BLaER1 treated with 17β-estradiol and CSF1 and Interleukin-3, amounts not matched to agents 10 nM and 100 nM (cell line): ENCODE measurements at regions not wholly inside any gene's neighbourhood (a gene's known extent, or its start where the extent isn't known, plus 50 kb on each side); places are given as distances from the start of the nearest gene placed in this dataset.
"Not testable (repeated sequence)": the region's sequence is repeated elsewhere in the genome, so short reads cannot be mapped to it uniquely, and the experiment has no call there.

Source experiments
- H3K27ac ChIP-seq, 11 experiments: shearing (Covaris generic); formaldehyde crosslinking; 2 replicates each; pipeline ENCODE4 v1.8.1; 2022
- H3K27me3 ChIP-seq, 11 experiments: shearing (Covaris generic); formaldehyde crosslinking; 2 replicates each; pipeline ENCODE4 v1.8.1; 2022
- H3K36me3 ChIP-seq, 11 experiments: shearing (Covaris generic); formaldehyde crosslinking; 2 replicates each; pipeline ENCODE4 v1.8.1; 2022
- H3K4me1 ChIP-seq, 10 experiments: shearing (Covaris generic); formaldehyde crosslinking; 2 replicates each; pipeline ENCODE4 v1.8.1; 2022
- H3K4me2 ChIP-seq, 11 experiments: shearing (Covaris generic); formaldehyde crosslinking; 2 replicates each; pipeline ENCODE4 v1.8.1; 2022
- H3K4me3 ChIP-seq, 10 experiments: shearing (Covaris generic); formaldehyde crosslinking; 2 replicates each; pipeline ENCODE4 v1.8.1; 2022
- H3K9ac ChIP-seq, 11 experiments: shearing (Covaris generic); formaldehyde crosslinking; 2 replicates each; pipeline ENCODE4 v1.8.1; 2022
- H3K9me3 ChIP-seq, 11 experiments: shearing (Covaris generic); formaldehyde crosslinking; replicated peaks in 1 of 11; 2 replicates each; pipeline ENCODE4 v1.8.1; 2022
- H4K20me1 ChIP-seq, 11 experiments: shearing (Covaris generic); formaldehyde crosslinking; 2 replicates each; pipeline ENCODE4 v1.8.1; 2022
- Cebpa-rat ChIP-seq, 11 experiments: shearing (Covaris generic); IDR thresholded peaks; 2 replicates each; pipeline ENCODE4 v1.8.1; 2022

DNA sequence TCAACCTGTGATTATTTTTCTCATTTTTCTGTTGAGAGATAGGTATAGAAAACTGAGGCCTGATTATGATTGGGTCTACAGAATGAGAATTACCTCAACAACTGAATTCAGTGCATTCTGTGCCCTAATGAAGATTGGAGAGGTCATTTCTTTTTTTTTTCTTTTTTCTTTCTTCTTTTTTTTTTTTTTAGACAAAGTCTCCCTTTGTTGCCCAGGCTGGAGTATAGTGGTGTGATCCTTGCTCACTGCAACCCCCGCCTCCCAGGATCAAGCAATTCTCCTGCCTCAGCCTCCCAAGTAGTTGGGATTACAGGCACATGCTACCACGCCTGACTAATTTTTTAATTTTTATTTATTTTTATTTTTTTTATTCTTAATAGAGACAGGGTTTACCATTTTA is 95.0 kb upstream of the ARMC3 start:
- H3K27ac ChIP-seq: no peak overlapping the region
- no peak overlapping the region for H3K4me3 ChIP-seq
- no peak for TF ChIP-seq Cebpa-rat (IDR thresholded peaks at IDR 0.05)
- H3K9ac ChIP-seq: no peak overlapping the region
- peaks cover 0 to 9% (median 0%) of the 10 kb centered on the region in 10 experiments; a peak in 6 of 20 replicates for H3K4me1 ChIP-seq
- no peaks in the 10 kb centered on the region for H3K27me3 ChIP-seq
- H3K4me2 ChIP-seq: no peak overlapping the region
- H4K20me1 ChIP-seq: no peaks in the 10 kb centered on the region
- no peaks in the 10 kb centered on the region for H3K36me3 ChIP-seq
- peaks cover 0 to 7% (median 4%) of the 10 kb centered on the region in 11 experiments; a peak in 6 of 22 replicates for H3K9me3 ChIP-seq

DNA sequence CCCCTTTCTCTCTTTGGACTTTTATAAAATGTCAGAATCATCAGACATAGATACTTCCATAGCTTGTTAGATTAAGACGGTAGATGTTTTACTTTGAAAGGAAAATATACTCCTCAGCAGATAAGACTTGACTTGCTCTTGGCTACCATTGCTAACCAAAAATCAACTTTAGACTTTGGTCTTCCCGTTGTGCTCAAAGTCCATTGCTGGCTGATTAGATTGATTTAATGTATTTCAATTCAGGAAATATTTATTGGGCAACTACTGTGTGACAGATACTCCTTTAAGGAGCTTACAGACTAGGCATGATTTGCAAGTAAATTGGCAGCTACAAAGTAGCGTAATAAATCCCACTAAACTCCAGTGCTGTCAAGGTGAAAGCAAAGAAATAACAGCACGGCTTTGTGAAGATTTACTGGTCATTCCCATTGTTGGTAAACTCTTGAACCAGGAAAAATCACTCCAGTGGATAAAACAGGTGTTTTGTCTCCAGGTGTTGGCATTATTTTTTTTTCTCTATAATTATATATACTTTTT is 95.7 kb upstream of the ARMC3 start:
- Histone ChIP-seq H3K4me3 (no peak overlapping the region), H3K9ac (no peak overlapping the region), H3K4me2 (no peak overlapping the region), H3K27ac (no peak overlapping the region), H3K9me3 (peaks cover 0 to 7% (median 4%) of the 10 kb centered on the region in 11 experiments; a peak in 6 of 22 replicates), H4K20me1 (no peaks in the 10 kb centered on the region), H3K4me1 (peaks cover 0 to 2% (median 0%) of the 10 kb centered on the region in 10 experiments; a peak in 4 of 20 replicates), H3K27me3 (no peaks in the 10 kb centered on the region), H3K36me3 (no peaks in the 10 kb centered on the region)
- no peak for TF ChIP-seq Cebpa-rat (IDR thresholded peaks at IDR 0.05)

DNA sequence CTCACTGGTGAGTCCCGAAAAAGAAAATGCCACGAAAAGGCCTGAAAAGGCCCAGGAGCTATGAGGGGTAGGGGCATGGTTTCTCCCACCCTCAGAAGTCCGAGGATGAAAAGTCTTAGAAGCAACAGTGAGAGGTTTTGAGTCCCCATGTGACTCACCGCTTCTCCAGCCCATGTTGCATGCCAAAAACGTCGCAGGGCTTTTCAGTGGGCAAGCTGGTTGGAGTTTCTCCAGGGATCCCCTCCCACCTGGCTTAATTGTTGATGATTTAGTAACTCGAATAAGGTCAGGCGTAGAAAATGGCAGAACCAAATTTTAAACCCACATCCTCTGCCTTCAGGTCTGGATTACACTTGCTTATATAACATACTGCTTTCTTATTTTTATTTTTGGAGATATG is 96.3 kb upstream of the ARMC3 start:
- Histone ChIP-seq H3K4me3 (no peak overlapping the region), H4K20me1 (no peaks in the 10 kb centered on the region), H3K9ac (no peak overlapping the region), H3K4me1 (no peaks in the 10 kb centered on the region), H3K27me3 (no peaks in the 10 kb centered on the region), H3K4me2 (no peak overlapping the region), H3K36me3 (no peaks in the 10 kb centered on the region), H3K27ac (no peak overlapping the region), H3K9me3 (peaks cover 0 to 9% (median 5%) of the 10 kb centered on the region in 11 experiments; a peak in 6 of 22 replicates)
- TF ChIP-seq Cebpa-rat (IDR thresholded peaks at IDR 0.05): no peak

DNA sequence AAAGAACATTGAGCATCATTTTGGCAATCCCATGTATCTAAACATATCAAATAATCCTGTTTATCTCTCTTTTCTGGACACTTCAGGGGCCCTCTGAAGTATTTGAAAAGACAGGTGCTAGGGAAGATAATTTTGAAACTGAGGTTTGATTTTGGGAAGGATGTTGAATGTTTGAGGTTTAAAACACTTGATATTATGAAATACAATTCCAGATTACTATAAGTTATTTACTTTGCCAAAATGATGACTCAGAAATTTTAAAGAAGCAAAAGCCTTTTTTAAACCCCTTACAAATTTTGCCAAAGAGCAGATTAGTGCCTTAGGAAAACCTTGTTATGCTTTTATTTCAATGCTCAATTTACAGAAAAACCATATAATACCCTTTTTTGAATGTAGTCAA is 99.1 kb upstream of the ARMC3 start:
- H3K4me3 ChIP-seq, H3K4me2 ChIP-seq, H3K27me3 ChIP-seq, H4K20me1 ChIP-seq, H3K36me3 ChIP-seq, H3K9ac ChIP-seq, H3K27ac ChIP-seq, H3K4me1 ChIP-seq: not testable (repeated sequence)
- peaks cover 0 to 24% (median 6%) of the 10 kb centered on the region in 11 experiments; a peak in 8 of 22 replicates for H3K9me3 ChIP-seq

DNA sequence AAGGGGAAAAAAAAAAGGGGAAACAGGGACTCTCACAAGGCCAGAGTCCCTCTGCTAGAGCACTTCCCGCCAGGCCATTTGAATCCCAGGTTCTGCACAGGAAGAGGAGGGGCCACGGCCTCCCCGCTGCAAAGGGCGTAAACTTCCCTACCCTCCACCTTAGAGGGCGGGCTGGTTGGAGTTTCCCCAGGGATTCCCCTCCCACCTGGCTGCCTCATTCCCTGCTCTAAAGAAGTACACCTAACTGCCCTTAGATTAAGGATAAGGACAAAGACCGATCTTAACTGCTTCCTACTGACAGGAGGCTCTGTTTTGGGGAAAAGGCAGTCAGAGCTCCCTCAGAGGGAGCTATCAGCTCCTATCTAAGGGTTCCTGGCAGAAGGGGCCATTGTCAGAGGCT is 102.0 kb upstream of the ARMC3 start:
- Histone ChIP-seq H3K9ac (no peak overlapping the region), H3K36me3 (no peaks in the 10 kb centered on the region), H3K4me2 (no peak overlapping the region), H3K4me1 (peaks cover 0 to 6% (median 0%) of the 10 kb centered on the region in 10 experiments; a peak in 1 of 20 replicates), H3K4me3 (no peak overlapping the region), H3K9me3 (peaks cover 0 to 20% (median 6%) of the 10 kb centered on the region in 11 experiments; a peak in 5 of 22 replicates), H3K27ac (no peak overlapping the region), H3K27me3 (no peaks in the 10 kb centered on the region), H4K20me1 (no peaks in the 10 kb centered on the region)
- no peak for TF ChIP-seq Cebpa-rat (IDR thresholded peaks at IDR 0.05)

DNA sequence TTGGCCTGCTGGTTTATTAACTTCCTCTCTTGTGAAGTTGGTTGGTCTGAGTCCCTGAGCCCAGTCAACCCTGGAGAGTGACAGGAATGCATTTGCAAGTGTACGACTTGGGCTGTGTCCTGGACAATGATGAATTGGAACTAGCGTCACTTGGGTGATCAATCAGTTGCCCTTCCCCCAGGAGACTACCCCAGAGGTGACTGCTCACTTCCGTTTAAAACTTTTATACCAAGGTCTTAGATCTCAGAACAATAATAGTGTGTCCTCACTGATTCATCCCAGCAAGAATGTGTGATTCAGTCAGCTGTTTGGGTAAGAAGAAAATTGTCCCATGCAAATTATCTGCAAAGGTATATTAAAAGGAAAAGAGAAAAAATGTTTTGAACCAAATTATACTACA is 102.9 kb upstream of the ARMC3 start:
- no peak for TF ChIP-seq Cebpa-rat (IDR thresholded peaks at IDR 0.05)
- Histone ChIP-seq H3K27ac (no peak overlapping the region), H3K27me3 (no peaks in the 10 kb centered on the region), H3K4me3 (no peak overlapping the region), H3K36me3 (no peaks in the 10 kb centered on the region), H3K9me3 (peaks cover 0 to 20% (median 6%) of the 10 kb centered on the region in 11 experiments; a peak in 5 of 22 replicates), H3K9ac (no peak overlapping the region), H4K20me1 (no peaks in the 10 kb centered on the region), H3K4me1 (peaks cover 0 to 6% (median 0%) of the 10 kb centered on the region in 10 experiments; a peak in 1 of 20 replicates), H3K4me2 (no peak overlapping the region)

DNA sequence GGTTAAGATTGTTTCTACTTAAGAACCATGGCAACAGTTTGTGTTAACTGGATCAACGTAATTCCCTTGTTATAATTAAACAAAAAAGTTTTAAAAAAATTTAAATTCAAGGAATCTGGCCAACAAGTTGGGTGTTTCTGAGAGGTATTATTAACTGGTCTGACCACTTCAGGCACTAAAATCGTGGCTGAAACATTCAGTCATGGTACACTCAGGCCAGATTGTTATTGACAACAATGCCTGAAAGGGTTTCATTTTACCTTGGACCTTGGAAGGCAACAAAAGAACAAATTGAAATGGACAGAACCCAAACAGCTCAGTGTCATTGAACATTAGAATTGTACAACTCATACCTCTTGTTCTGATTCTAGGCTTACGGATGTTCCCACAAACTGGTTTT is 103.3 kb upstream of the ARMC3 start:
- no peak overlapping the region for H3K9ac ChIP-seq

DNA sequence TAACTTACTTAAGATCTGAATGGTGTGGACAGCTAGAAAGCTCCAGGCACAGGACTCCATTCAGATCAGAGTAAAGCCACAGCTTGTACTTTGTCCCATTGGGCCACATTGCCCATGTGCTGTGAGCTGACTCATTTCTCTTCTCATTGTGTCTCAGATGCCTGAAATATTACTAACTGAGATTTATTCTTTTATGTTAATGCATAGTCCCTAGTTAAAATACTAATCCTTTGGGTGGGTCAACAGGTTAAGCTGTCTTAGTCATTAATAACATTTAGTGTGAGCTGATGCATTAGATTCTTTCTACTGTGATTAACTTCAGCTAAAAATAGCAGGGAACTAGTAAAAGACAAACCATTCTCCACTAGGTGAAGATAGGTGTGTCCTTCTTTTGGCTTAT is 104.7 kb upstream of the ARMC3 start:
- Histone ChIP-seq H3K4me1 (peaks cover 0 to 6% (median 0%) of the 10 kb centered on the region in 10 experiments; a peak in 1 of 20 replicates), H3K4me2 (no peak overlapping the region), H4K20me1 (no peaks in the 10 kb centered on the region), H3K27ac (no peak overlapping the region), H3K4me3 (no peak overlapping the region), H3K9me3 (peaks cover 0 to 20% (median 6%) of the 10 kb centered on the region in 11 experiments; a peak in 4 of 22 replicates), H3K27me3 (no peaks in the 10 kb centered on the region), H3K9ac (no peak overlapping the region), H3K36me3 (no peaks in the 10 kb centered on the region)
- TF ChIP-seq Cebpa-rat (IDR thresholded peaks at IDR 0.05): no peak

More for the DNA sequence above, 103.3 kb upstream of the ARMC3 start:
- Histone ChIP-seq H3K27ac (no peak overlapping the region), H4K20me1 (no peaks in the 10 kb centered on the region), H3K4me3 (no peak overlapping the region), H3K36me3 (no peaks in the 10 kb centered on the region), H3K9me3 (peaks cover 0 to 20% (median 6%) of the 10 kb centered on the region in 11 experiments; a peak in 5 of 22 replicates), H3K27me3 (no peaks in the 10 kb centered on the region), H3K4me1 (peaks cover 0 to 6% (median 0%) of the 10 kb centered on the region in 10 experiments; a peak in 1 of 20 replicates), H3K4me2 (no peak overlapping the region)
- no peak for TF ChIP-seq Cebpa-rat (IDR thresholded peaks at IDR 0.05)

DNA sequence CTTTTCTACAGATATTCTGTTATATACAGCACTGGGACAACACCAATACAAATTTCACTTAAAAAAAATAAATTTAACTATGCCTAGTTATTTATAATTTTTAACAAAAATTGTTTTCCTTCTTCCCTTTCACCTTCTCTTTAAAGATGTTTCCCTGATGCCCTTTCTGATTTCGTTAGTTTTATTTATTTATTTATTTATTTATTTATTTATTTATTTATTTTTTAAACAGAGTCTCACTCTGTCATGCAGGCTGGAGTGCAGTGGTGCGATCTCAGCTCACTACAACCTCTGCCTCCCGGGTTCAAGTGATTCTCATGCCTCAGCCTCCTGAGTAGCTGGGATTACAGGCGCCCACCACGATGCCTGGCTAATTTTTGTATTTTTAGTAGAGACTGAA is 105.9 kb upstream of the ARMC3 start:
- H3K27me3 ChIP-seq, H3K27ac ChIP-seq, H4K20me1 ChIP-seq, H3K36me3 ChIP-seq, H3K4me3 ChIP-seq, H3K9ac ChIP-seq, H3K4me2 ChIP-seq: not testable (repeated sequence)
- peaks cover 0 to 16% (median 6%) of the 10 kb centered on the region in 10 experiments; a peak in 11 of 20 replicates for H3K4me1 ChIP-seq
- H3K9me3 ChIP-seq: peaks cover 0 to 18% (median 6%) of the 10 kb centered on the region in 11 experiments; a peak in 4 of 22 replicates

DNA sequence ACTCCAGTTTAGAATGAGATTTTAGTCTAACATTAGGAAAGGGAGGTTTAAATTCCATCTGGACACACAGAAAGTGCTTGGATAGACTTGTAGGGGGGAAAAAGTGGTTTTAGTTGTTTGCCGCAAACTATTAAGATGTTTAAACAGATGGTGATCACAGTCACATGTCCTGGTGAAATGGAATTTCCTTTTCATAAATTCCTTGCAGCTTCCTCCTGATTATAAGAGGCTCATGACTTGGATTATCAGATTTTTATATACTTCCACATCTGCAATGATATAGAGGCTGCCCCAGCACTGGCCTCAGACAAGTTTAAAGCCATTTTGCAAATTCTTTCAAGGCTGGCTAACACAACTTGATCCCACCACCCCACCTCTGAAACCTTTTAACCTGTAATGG is 106.4 kb upstream of the ARMC3 start:
- Histone ChIP-seq H3K27me3 (no peaks in the 10 kb centered on the region), H3K4me2 (no peak overlapping the region), H3K4me1 (peaks cover 0 to 20% (median 10%) of the 10 kb centered on the region in 10 experiments; a peak in 11 of 20 replicates), H3K27ac (no peak overlapping the region), H4K20me1 (no peaks in the 10 kb centered on the region), H3K36me3 (no peaks in the 10 kb centered on the region), H3K4me3 (no peak overlapping the region), H3K9me3 (peaks cover 0 to 14% (median 6%) of the 10 kb centered on the region in 11 experiments; a peak in 4 of 22 replicates), H3K9ac (no peak overlapping the region)
- no peak for TF ChIP-seq Cebpa-rat (IDR thresholded peaks at IDR 0.05)
